HG02610 (cell line): ENCODE measurements at regions not wholly inside any gene's neighbourhood (a gene's known extent, or its start where the extent isn't known, plus 50 kb on each side); places are given as distances from the start of the nearest gene placed in this dataset.
"Not testable (repeated sequence)": the region's sequence is repeated elsewhere in the genome, so short reads cannot be mapped to it uniquely, and the experiment has no call there.

ENCODE experiments used
- ATAC-seq: cut with Tn5 transposase; IDR thresholded peaks from one replicate; pipeline ENCODE4 v1.9.1; 2021; ENCODE audit warnings: mild to moderate bottlenecking, moderate library complexity; ENCODE audit not compliant: unreplicated experiment

GRCh38 chr18:1037776-1038175, 133.1 kb downstream of the ADCYAP1 start:
- no peak for ATAC-seq

- ATAC-seq: no peak
Observed at GRCh38 chr18:1039421-1039820, 134.8 kb downstream of the ADCYAP1 start.

DNA sequence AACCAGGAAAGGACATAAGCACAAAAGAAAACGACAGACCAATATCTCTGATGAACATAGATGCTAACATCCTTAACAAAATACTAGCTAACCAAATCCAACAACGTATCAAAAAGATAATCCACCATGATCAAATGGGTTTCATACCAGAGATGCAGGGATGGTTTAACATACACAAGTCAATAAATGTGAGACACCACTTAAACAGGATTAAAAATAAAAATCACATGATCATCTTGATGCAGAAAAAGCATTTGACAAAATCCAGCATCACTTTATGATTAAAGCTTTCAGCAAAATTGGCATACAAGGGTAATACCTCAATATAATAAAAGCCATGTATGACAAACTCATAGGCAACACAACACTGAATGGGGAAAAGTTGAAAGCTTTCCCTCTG, 138.4 kb downstream of the ADCYAP1 start:
- ATAC-seq: not testable (repeated sequence)

GRCh38 chr18:1045658-1046057, 141.0 kb downstream of the ADCYAP1 start:
- no peak for ATAC-seq

- ATAC-seq: no peak
Observed at GRCh38 chr18:1047406-1047805, 142.7 kb downstream of the ADCYAP1 start.

DNA sequence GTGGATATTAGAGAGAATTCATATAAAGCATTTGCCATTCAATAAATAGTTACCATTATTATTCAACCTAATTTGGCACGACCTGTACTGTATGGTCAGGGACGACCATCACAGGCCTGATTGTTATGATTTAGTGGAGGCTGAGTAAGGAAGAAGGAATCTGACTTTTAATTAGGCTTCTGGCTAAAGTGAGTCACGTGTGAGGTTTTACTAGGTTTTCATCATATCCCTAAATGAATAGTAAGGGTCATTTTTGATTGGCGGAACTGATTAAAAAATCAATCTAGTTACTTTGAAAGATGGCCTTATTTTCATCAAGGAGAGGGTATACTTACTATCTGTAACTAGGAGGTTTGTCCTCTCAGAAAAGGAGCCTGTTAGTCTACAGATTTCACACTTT, 143.4 kb downstream of the ADCYAP1 start:
- ATAC-seq: no peak

DNA sequence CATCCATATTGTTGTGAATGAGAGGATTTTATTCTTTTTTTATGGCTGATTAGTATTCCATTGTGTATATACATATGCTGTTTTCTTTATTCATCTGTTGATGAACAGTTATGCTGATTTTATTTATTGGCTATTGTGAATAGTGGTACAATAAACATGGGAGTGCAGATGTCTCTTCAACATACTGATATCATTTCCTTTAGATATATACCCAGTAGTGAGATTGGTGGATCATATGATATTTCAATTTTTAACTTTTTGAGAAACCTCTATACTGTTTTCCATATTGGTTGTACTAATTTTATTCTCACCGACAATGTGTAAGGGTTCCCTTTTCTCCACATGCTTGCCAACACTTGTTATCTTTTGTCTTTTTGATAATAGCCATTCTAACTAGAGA, 144.5 kb downstream of the ADCYAP1 start:
- ATAC-seq: no peak

DNA sequence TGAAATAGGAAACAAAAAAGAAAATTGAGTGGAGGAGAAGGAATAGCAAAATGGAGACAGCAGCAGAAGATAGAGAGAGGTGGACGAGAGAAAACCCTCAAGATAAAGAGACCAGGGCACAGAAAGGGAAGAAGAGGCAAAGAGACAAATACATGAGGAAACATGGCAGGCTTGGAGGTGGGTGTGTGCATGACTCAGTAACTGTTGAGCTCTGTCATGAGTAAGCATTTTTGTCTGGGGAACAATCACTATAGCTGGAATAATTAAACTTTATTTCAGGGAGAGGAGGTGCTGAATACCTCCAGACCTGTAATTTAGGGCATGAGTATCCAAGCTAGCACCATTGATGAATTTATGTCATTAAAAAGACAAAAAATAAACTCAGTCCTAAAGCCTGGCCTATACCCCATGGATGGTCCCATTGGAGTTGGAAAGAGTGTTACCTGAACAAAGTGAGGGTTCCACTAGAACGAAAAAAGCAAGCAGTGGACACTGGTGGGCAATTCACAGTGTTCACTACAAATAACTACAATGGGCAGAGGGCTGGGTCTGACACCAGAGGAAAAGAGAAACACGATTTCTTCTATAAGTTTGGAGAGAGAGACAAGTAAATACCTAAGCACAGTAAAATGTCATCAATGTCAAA, 145.5 kb downstream of the ADCYAP1 start:
- ATAC-seq: no peak

DNA sequence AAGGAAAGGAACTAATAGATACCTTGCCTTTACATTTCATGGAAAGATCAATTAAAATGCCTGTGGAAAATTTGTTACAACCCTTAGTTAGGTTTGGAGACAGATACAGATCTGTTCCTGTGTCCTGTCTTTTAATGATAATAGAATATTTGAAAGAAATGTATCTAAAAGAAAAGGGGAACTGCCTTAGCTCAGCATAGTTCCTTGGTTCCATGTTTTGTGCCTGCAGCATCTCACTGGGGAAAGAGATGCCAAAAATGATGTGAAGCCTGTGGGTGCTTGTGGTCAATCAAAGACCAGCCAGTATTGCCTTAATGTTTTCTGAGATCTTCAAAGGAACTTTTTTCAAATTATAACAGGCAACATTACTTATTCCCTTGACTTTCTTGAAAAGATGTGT, 147.6 kb downstream of the ADCYAP1 start:
- no peak for ATAC-seq

DNA sequence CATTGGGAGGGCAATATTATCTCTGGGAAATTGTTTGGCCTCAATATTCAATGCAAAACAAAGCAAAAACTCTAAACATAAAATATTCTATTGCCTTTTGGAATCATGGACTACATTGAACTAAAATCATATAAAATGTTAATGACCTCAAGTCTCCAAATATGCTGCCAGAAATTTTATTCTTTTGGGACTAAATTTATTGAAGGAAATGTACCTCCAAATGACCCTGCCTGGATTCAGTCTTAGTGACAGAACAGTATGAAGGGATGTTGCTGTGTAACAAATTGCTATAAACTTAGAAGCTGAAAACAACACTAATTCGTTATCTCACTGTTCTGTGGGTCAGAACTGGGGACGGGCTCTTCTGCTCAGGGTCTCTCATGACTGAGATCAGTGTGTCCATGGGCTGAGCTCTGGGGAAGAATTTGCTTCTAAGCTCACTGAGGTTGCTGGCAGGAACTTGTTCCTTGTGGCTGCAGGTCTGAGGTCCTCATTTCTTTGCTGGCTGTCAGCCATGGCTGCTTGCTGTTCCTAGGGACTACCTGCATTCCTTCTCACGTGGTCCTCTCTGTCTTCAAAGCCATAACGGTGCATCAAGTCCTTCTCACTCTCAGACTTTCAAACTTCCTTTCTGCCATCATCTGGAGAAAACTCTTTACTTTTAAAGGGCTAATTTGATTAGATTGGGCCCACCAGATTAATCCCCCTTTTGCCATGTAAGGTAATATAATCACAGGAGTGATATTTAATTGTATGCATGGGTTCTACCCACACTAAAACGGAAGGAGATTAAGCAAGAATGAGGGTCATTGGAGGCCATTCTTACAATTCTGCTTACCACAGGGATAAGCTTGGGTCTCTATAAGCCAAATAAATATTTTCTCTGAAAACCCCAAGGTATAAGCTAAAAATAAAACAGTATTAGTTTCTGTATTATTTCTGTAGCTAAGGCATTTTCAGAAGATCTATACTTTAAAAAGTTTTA, 149.0 kb downstream of the ADCYAP1 start:
- ATAC-seq: no peak

DNA sequence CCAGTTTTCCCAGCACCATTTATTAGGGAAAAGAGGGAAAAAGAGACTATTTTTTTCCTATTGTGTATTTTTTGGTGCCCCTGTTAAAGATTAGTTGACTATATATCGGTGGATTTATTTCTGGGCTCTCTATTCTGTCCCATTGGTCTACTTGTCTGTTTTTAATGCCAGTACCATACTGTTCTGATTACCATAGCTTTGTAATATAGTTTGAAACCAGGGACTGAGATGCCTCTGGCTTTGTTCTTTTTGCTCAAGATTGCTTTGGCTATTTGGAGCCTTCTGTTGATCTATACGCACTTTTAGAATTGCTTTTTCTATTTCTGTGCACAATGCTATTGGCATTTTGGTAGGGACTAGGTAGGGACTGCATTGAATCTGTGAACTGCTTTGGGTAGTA, 151.7 kb downstream of the ADCYAP1 start:
- ATAC-seq: no peak

GRCh38 chr18:1057367-1057766, 152.7 kb downstream of the ADCYAP1 start:
- no peak for ATAC-seq

- ATAC-seq: no peak
Observed at GRCh38 chr18:1062588-1062987, 157.9 kb downstream of the ADCYAP1 start.

GRCh38 chr18:1075322-1075721, 170.7 kb downstream of the ADCYAP1 start:
- no peak for ATAC-seq

DNA sequence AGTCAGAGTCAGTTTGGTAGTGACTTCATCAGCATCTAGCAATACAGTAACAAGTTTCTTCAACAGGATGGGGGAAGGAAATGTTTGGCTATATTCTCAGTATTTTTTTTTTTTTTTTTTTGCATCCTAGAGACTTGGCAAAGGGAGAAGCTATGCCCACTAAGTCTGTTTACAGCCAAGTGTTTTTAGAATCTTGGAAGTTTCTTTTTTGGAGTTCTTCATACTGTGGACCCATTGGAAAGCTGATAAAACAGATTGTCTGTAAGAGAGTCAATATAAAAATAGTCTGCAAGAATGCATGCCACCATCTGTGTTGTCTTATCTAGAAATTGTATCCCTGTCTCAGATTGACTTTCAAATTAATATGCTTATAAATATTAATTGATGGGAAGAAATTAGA, 171.2 kb downstream of the ADCYAP1 start:
- no peak for ATAC-seq

- no peak for ATAC-seq
Observed at GRCh38 chr18:1078301-1078700, 173.6 kb downstream of the ADCYAP1 start.

DNA sequence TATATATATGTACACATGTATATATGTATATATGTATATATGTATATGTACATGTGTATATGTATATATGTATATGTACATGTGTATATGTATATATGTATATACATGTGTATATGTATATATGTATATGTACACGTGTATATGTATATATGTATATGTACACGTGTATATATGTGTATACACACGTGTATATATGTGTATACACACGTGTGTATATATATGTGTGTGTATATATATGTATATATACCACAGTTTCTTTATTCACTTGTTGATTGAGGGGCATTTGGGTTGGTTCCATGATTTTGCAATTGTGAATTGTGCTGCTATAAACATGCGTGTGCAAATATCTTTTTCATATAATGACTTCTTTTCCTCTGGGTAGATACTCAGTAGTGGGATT, 179.0 kb downstream of the ADCYAP1 start:
- ATAC-seq: not testable (repeated sequence)

DNA sequence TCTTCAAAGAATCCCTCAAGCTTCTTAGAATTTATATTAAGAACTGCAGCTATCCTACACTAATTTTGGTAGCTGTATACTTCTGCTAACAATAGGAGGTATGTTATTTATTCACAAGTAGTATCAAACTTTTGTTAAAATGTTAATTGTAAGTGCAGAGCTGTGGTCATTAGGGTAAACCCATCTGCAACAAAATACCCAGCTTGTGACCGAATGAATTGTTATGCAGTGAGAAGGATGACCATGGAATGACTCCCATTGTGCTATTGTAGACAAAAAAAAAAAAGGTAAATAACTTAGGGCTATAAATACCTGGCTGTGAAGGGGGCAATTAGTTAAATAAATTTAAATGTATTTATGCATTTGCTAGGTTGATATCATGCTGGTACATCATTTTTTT, 186.1 kb downstream of the ADCYAP1 start:
- ATAC-seq: no peak

DNA sequence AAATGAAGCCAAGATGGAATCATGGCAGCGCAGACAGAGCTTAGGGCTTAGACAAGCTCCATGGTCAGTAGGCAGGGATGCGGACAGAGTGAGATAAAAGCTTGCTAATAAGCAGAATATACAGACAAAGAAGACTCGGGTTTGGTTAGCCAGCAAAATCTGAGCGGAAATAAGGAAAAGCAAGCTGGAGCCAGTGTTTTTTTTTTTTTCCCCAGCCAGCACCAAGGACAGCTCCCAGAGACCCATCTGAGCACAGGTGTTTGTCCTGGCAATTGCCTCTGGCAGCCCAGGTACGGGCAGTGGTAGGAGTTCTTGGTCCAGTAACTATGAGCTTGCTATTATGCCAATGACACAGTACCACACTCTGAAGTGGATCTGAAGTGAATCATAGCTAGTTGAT, 187.6 kb downstream of the ADCYAP1 start:
- ATAC-seq: no peak

- no peak for ATAC-seq
Observed at GRCh38 chr18:1094409-1094808, 189.7 kb downstream of the ADCYAP1 start.

DNA sequence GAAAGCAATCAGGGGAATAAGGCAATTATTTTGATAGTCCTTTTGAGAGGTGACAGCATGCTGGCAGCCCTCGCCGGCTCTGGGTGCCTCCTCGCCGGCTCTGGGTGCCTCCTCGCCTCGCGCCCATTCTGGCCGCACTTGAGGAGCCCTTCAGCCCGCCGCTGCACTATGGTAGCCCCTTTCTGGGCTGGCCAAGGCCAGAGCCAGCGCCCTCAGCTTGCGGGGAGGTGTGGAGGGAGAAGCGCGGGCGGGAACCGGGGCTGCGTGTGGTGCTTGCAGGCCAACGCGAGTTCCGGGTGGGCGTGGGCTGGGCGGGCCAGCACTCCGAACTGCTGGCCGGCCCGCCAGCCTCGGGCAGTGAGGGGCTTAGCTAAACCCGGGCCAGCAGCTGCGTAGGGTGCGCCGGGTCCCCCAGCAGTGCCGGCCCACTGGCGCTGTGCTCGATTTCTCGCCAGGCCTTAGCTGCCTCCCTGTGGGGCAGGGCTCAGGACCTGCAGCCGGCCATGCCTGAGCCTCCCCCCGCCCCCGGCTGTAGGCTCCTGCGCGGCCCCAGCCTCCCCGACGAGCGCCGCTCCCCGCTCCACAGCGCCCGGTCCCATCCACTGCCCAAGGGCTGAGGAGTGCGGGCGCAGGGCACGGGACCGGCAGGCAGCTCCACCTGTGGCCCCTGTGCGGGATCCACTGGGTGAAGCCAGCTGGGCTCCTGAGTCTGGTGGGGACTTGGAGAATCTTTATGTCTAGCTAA, 193.5 kb downstream of the ADCYAP1 start:
- ATAC-seq: not testable (repeated sequence)
